ENCODE measurements at regions not wholly inside any gene's neighbourhood (a gene's known extent, or its start where the extent isn't known, plus 50 kb on each side); places are given as distances from the start of the nearest gene placed in this dataset.

GRCh38 chr6:167487749-167488664, 163.1 kb downstream of the TTLL2 start:
- TF ChIP-seq POLR2A (IDR thresholded peaks at IDR 0.05) (no peak), EP300 (IDR thresholded peaks at IDR 0.05) (no peak), CTCF (IDR thresholded peaks at IDR 0.05) (no peak), POLR2AphosphoS5 (IDR thresholded peaks at IDR 0.05) (no peak)

All from suprapubic skin (tissue), 4 donors.